Brain microvascular endothelial cell (primary cell): ENCODE measurements at regions not wholly inside any gene's neighbourhood (a gene's known extent, or its start where the extent isn't known, plus 50 kb on each side); places are given as distances from the start of the nearest gene placed in this dataset.
A peak's percentile ranks its signal among the peaks of the same experiment; 100 is the strongest.

Experiments
- DNase-seq: peaks from one replicate; pipeline ENCODE4 v3.0.0-alpha.2; 2020
- H3K27ac ChIP-seq: fragments of 250-450 bp; sonication (Bioruptor Pico); 2 replicates; pipeline ENCODE4 v1.5.1; 2020; ENCODE audit warnings: mild to moderate bottlenecking, moderate library complexity
- H3K27me3 ChIP-seq: fragments of 250-450 bp; sonication (Bioruptor Pico); replicated peaks from 2 replicates; pipeline ENCODE4 v1.5.1; 2020; ENCODE audit warnings: mild to moderate bottlenecking
- H3K36me3 ChIP-seq: fragments of 250-450 bp; sonication (Bioruptor Pico); replicated peaks from 2 replicates; pipeline ENCODE4 v1.5.1; 2020; ENCODE audit warnings: mild to moderate bottlenecking
- H3K4me3 ChIP-seq: 2 replicates; pipeline ENCODE4 v1.5.1; 2011; ENCODE audit warnings: low read depth, mild to moderate bottlenecking, control low read depth, low read length, moderate library complexity
- CTCF ChIP-seq: IDR thresholded peaks from 2 replicates; pipeline ENCODE4 v1.5.1; 2011; ENCODE audit warnings: low read depth, mild to moderate bottlenecking, moderate library complexity, low read length, control low read depth, inconsistent platforms; ENCODE audit errors: missing control alignments
- in situ Hi-C: cut with HindIII; loops from 2 replicates; pipeline ENCODE4 v1.10.0; 2017; ENCODE audit warnings: low sequenced_read_pairs, low pct_ligation_motif_present

DNA sequence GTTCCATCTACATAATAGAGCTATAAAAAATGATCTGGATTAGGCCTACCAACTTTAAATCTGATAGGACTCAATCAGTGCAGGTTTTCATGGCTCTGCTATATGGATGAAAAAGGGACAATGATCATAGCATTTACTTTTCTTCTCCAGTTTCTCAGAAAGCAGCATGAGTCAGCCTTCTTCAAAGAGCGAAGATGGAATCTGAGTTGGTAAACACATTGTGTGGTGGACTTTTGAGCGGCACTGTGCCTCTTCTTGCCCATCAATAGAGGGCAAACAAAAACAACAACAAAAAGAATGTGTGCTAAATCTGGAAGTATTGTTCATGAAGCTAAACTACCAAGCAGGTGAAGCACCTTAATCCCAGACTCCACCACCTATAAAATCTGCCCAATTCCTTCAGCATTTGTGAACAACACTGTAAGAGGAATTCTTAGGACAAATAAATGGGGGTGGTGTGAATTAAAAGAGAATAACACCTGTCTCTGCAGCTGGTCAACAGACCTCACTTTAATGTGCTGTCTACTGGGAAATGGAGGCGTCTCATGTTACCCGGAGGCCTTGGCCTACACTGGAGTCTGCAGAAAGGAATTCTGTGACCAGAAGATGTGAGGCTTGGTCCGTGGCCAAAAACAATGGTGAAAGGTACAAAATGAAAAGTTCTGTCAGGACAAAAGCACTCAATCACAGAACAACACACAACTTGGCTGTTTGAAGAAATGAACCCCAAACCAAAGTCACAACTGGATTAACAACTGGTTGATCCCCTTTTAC lies 609.0 kb downstream of the IRS1 start:
- no peak for TF ChIP-seq CTCF
- in situ Hi-C loops = no loop called here
- H3K27me3 ChIP-seq = no peaks in the 10 kb centered on the region
- no peak overlapping the region for H3K4me3 ChIP-seq
- no peaks in the 10 kb centered on the region for H3K36me3 ChIP-seq
- H3K27ac ChIP-seq = no peak overlapping the region
- peak; percentile 51 for DNase-seq

DNA sequence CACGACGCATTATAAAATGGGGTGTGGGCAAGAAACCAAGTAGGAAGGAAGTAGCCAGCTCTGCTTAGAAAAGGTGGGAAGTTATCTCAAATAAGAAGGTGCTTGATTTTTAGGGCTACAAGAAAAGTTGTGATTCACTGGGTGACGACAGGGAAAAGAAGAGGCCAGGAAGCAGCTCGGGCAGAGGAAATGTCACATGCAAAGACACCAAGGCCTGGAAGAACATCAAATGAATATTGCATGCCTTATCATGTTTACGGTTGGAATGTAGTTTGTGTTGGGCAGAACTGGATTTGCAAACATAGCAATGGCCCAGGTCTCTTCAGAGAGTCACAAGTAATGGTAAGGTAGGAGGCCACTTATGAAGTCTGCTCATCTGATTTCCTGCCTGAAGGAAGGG lies 610.6 kb downstream of the IRS1 start:
- no peak overlapping the region for H3K4me3 ChIP-seq
- no peaks in the 10 kb centered on the region for H3K36me3 ChIP-seq
- H3K27ac ChIP-seq = no peak overlapping the region
- no peaks in the 10 kb centered on the region for H3K27me3 ChIP-seq
- TF ChIP-seq CTCF = no peak
- in situ Hi-C loops = no loop called here
- no peak for DNase-seq

DNA sequence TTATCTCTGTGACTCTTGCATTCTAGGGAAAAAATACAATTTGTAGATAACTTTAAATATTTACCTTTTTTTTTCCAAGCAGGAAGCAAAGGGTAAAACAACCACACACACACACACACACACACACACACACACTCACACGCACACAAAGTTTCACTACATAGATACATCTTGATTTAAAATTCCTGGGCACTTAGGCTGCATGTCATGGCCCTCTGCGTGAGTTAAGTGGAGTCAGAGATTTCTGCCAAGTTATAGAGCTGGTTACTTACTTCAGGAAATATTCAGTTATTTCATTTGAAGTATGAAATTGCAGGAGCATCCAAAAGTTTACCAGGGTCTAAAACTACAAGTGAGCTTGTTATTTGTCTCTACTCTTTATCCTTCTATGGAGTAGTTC lies 612.0 kb downstream of the IRS1 start:
- in situ Hi-C loops = no loop called here
- Histone ChIP-seq H3K4me3 (no peak overlapping the region), H3K36me3 (no peaks in the 10 kb centered on the region), H3K27me3 (no peaks in the 10 kb centered on the region), H3K27ac (no peak overlapping the region)
- TF ChIP-seq CTCF = no peak
- peak; percentile 49 for DNase-seq

- H3K4me3 ChIP-seq = no peak overlapping the region
- H3K27me3 ChIP-seq = no peaks in the 10 kb centered on the region
- no peak for TF ChIP-seq CTCF
- no peak for DNase-seq
- H3K27ac ChIP-seq = no peak overlapping the region
- no peaks in the 10 kb centered on the region for H3K36me3 ChIP-seq
- in situ Hi-C loops = no loop called here
Observed at GRCh38 chr2:226187156-226187555, 612.5 kb downstream of the IRS1 start.

- TF ChIP-seq CTCF = no peak
- in situ Hi-C loops = no loop called here
- DNase-seq = peak; percentile 71
- Histone ChIP-seq H3K27me3 (no peaks in the 10 kb centered on the region), H3K36me3 (no peaks in the 10 kb centered on the region), H3K4me3 (no peak overlapping the region), H3K27ac (peak overlapping the region; percentile 92)
Observed at GRCh38 chr2:226185616-226186211, 613.9 kb downstream of the IRS1 start.
